ENCODE measurements at regions not wholly inside any gene's neighbourhood (a gene's known extent, or its start where the extent isn't known, plus 50 kb on each side); places are given as distances from the start of the nearest gene placed in this dataset.
"Not testable (repeated sequence)": the region's sequence is repeated elsewhere in the genome, so short reads cannot be mapped to it uniquely, and the experiment has no call there.

DNA sequence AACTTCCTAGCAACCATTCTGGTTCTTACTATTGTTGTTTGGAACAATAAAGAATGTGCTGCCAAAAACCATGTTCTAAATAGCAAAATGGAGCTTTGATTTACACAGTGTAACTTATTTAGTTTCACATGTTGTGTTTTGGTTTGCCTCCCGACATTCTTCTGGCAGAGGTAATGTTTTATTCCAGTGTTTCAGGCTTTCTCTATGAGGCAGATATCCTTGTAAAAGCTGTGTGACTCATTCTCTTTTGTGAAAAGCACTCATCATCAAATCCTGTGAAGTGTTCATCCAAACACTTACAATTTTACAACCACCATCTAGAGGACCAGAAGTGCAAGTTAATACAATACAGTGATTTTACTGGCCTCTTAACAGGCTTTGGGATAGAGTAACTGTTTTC, 219.0 kb upstream of the GIMD1 start:
- DNase-seq, result no peak

DNA sequence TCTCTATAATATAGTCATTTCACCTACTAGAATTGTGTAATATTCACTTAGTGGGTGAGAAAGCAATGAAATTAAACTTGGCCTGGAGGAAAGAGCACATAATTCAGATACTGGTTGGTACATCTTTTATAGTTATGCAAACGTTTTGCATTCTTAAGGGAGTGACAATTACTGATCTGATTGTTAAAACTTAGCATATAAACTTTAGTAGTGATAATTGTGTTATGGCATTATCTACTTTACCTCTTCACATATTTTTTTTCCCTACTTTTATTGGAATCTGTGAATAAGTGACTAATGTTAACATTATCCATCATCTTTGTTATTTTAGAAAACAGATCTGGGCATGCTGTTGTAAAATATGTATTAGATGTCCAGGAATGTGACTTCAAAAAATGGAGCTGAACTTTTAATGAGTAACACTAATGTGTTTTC, 217.4 kb upstream of the GIMD1 start:
- DNase-seq, result no peak

DNA sequence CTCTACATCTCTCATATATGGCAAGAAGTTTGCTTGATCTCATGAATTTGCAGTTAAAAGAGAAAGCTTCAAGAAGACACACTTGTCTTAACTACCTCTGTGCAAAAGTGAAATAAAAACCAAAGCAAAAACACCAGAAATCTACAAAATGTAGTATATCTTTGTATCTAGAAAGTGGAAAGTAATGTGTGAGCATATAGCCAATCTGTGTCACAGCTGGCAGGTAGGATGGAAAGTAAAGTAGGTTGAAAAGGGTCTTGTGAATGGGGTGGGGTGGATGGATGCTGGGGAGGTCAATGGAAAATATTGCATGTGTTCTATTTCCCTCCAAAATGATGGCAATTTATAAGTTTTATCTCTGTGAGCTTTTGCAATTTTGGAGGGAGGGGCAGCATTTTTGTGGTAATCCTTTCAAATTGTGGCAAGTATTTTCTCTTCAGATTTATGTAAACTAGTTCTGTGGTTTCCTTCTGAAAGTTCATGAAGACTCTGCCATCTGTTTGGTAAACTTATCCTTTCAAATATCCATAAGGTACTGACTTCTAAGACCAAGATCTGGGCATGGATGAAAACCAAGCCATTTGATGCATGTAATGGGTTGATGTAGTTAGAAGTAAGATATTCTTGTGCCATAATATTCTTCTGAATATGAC, 215.9 kb upstream of the GIMD1 start:
- no peak for DNase-seq

DNA sequence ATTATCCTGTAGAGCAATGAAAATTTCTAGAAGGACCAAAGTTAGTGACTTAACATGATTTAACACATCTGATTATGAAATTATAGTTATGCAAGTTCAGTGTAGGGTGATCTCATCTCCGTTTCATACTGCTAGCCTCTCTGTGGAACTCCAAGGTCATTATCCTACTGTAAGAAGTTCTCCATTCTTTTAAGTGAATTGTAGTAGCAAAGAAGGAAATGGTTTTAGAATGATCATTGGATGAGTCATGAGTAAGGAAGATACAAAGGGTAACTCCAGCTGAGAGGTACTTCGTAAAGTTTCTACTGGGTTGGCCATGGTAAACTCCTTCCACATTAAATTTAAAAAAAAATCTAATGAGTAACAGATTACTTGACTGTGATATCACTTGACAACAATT, 215.0 kb upstream of the GIMD1 start:
- DNase-seq, result no peak

DNA sequence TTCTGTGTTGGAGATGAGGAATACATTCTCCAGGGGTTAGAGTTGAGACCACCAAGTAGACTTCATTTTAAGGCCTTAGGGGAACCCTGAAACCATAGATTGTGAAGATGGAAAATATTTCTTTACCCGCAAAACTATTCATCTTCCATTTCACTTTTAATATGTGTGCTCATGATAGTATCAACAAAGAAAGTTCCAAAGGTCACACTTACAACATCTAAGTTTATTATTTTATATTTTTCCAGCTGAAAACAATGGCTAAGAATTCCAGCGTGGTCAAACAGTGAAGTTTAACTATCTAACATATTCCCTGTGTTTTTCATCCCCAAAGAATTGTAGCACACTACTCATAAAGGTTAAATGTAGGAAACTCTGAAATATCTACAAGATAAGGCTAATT, 214.5 kb upstream of the GIMD1 start:
- DNase-seq, result no peak

DNA sequence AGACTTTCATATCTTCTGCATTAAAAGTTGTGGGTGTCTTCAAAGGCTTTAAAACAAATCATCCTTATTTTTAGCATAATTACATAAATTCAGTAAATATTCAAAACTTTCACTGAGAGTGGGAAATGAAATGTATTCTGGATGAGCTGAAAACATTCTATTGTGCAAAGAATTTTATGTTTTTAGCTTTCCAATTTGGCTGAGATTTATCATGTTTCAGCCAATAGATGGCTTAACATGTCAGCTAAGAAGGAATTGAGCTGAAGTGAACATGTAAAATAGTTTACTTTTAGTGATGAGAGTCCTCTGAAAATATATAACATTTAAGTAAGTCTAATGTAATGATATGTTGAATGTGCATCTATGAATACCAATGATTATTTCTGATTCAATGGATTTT, 213.5 kb upstream of the GIMD1 start:
- no peak for DNase-seq

DNA sequence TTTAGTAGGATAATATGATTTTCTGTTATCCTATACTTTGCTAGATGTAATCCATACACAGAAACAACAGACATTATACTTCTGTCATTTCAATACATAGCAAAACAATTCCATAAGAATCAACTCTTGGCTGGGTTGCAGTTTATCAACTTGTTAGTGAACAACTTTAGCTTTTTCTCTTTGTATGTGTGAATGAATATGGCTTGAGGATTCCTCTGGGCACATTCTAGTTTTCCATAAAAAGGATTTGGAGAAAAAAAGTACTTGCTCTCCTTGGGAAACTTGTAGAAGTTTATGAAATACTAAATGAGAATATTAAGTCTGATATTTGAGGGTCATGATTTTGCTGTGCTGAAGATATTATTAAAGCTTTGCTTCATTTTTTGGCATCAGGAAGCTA, 210.7 kb upstream of the GIMD1 start:
- DNase-seq, result no peak

DNA sequence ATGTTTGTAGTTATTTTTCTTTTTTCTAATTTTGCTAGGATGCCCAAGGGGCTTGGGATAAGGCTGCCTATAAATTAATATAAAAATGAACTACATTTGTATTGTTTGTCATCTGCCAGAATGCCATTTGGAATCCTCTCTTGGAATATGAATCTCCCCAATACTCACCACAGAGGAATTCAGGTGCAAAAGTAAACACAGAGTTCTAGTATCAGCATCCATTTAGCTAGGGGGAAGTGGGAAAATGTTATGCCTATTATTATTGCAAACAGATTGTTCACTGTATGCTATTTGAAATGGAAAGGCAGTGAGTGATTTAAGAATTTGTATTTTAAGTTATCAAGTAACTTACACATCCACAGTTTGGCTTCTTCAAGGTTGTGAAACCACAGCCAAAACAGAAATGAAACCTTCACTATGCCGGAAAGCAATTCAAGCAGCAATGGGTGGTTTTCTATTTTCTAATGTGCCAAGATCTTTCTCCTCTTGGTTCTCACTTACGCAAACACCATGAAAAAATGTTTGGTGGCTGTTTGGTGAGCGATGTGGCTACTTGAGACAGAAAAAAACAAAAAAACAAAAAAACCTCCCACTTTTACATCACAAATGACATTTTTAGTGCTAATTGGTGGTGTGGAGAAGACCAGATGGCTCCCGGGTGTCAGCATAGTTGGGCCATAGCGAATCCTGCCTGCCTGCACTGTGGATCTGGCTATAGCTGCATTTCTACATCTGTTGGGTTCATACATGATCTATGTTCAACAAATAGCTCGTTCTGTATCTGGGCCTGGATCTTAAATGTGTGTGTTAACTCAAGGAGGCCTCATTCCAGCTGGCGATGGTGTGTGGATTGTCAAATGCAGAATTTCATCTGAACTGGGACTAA, 200.8 kb upstream of the GIMD1 start:
- no peak for DNase-seq

DNA sequence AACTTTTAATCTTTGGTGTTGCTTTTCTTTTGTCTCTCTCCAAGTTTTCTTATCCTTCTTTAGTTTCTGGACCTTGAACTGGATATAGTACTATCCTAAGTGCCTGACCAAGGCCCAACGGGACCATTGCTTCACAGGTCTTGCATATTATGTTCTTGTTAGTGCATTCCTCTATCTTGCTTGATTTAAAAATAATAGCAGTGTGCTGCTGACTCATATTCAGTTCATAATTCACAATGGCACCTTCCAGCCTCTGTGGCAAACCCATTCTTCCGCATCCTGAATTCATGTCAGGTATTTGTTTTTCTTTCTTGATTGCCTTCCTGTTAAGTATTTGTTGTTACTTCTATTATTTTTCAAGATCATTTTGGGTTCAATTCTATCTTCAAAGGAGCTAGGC, 197.1 kb upstream of the GIMD1 start:
- no peak for DNase-seq

DNA sequence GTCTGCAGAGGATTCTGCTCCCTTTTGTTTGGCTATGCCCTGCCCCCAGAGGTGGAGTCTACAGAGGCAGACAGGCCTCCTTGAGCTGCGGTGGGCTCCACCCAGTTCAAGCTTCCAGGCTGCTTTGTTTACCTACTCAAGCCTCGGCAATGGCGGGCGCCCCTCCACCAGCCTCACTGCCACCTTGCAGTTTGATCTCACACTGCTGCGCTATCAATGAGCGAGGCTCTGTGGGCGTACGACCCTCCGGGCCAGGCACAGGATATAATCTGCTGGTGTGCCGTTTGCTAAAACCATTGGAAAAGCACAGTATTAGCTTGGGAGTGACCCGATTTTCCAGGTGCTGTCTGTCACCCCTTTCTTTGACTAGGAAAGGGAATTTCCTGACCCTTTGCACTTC, 195.1 kb upstream of the GIMD1 start:
- not testable (repeated sequence) for DNase-seq

DNA sequence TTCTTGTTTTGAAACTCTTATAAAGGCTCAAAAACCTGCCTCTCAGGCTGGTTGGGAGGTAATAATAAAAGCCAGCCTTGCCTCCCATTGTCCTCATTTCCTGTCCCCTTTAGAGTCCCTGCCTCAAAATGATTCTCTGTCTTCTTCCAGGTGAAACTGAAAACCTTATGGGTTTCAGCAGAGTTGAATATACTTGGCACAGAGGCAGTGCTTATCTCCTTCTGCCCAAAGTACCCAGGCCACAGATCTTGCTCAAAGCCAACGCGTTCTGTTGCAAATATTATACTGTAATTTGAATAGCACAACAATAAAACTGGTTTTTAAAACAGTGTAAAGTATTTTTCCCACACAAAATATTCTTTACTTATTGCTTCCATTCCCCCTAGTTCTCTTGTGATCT, 183.1 kb upstream of the GIMD1 start:
- no peak for DNase-seq

DNA sequence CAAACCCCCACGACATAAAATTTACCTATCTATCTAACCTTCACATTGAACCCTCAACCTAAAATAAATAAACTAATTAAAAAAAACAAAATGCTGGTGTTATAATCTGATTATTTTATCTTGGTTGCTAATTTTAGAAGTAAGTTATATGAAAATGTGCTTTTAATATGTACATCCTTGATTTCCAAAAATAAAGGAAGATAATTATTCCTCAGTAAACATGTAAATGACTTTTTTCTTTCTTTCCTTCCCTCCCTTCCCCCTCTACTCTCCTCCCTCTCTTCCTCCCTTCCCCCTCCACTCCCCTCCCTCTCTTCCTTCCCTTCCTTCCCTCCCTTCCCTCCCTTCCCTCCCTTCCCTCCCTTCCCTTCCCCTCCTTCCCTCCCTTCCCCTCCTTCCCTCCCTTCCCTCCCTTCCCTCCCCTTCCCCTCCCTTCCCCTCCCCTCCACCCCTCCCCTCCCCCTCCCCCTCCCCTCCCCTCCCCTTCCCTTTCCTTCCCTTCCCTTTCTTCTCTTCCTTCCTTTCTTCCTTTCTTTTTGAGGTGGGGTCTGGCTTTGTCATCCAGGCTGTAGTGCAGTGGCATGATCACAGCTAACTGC, 180.0 kb upstream of the GIMD1 start:
- no peak for DNase-seq

DNA sequence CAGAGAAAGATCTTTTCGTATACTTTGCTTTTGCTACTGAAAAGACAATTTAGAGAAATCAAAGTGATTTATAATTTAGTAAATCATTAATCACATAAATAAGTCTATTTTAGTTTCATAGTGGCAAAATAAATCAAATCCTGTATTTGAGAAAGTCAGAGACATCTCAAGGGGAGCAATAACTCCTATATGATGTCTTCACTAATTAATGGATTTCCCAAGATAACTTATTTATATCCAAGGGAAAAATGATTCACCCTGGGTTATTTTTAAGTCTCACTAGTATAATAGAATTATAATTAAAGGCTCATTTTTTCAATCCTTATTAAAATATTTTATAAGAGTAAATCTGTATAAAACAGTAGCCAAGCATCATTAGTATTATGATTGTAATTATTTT, 177.8 kb upstream of the GIMD1 start:
- DNase-seq, result no peak

DNA sequence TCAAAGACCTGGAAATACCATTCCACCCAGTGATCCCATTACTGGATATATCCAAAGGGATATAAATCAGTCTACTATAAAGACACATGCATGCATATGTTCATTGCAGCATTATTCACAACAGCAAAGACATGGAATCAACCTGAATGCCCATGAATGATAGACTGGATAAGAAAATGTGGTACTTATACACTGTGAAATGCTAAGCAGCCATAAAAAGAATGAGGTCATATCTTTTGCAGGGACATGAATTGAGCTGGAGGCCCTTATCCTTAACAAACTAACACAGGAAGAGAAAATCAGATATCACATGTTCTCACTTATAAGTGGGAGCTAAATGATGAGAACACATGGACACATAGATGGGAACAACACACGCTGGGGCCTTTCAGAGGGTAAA, 174.0 kb upstream of the GIMD1 start:
- DNase-seq, result not testable (repeated sequence)

DNA sequence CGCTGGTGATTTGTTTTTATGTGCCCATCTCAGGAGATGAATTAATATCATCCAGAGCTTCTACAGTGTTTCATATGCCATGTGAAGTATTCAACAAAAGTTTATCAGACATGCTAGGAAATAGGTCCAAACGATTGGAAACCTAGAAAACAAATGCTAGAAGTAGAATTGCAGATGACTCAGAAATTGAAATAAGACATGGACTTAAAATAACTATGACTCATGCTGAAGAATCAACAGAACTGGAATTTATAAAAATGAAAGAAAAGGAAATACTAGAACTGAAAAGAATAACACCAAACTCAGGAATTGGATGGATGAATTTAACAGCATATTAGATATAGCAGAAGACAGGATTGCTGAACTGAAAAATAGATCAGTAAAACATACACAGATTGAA, 172.7 kb upstream of the GIMD1 start:
- no peak for DNase-seq

DNA sequence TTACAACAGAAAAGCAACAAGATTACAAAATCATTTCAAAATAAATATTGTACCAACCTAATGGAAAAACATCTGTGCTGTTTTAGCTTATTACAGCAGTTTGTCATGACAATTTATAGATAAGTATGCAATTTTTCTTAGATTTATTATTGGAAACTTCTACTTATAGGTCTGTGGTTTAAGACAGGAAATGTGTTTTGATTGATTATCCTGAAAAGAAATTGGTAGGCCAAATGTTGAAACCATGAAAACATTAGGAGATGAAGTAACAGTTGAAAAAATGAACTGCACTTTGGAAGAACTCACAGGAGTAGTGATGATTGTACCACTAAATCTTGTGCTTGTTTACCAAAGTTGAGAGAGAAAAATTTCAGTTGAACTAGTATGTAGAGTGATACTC, 162.2 kb upstream of the GIMD1 start:
- DNase-seq, result no peak

DNA sequence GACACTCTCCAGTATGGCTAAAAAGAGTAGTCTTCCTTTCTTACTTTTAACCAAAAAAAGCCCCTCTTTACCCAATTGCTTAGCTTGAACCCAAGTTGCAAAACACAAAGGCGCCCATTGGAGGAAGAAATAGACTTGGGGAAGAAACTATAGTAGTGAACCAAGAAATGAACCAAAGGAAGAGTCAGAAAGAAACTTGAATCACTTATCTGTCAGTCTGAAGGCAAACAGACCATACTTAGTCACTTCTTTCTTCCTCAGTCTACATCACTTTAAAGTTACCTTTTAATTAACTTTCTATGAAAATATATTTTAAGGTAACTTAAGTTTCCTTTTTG, 161.4 kb upstream of the GIMD1 start:
- DNase-seq, result no peak

DNA sequence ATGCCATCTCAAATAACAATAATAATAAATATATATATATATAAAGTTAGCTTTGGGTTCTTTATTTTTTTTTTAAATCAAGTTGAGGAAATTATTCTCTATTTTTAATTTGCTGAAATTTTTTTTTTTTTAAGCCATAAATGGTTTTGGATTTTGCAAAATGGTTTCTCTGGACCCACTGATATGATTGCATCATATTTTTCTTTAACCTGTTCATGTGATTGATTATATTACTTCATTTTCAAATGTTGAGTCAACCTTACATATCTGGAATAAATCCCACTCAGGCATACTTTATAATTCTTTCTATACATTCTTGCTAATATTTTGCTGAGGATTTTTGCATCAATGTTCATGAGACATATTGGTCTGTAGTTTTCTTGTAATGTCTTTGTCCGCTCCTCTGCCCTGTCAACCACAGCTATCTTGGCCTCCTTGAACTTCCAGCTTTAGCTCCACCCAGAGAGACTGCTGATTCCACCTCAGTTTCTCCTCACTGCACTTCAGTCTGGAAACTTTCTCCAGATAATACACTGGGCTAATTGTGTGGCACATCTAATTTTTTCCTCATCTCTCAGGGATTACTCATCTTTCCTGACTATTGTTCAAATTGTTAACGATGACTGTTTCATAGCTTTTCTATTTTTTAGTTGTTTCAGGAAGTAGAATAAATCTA, 160.9 kb upstream of the GIMD1 start:
- DNase-seq, result no peak

DNA sequence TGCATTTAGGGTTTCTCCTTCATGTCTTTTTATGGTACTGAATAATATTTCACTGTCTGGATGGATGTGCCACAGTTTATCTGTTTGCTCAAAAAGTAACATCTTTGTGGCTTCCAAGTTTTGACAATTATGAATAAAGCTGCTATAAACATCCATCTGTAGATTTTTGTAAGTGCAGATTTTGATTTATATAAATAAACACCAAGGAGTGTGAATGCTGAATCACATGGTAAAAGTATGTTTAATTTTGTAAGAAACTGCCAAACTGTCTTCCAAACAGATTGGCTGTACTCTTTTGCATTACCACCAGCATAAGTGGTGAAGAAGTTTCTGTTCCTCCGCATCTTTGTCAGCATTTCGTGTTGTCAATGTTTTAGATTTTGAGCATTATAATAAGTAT, 158.7 kb upstream of the GIMD1 start:
- no peak for DNase-seq

DNA sequence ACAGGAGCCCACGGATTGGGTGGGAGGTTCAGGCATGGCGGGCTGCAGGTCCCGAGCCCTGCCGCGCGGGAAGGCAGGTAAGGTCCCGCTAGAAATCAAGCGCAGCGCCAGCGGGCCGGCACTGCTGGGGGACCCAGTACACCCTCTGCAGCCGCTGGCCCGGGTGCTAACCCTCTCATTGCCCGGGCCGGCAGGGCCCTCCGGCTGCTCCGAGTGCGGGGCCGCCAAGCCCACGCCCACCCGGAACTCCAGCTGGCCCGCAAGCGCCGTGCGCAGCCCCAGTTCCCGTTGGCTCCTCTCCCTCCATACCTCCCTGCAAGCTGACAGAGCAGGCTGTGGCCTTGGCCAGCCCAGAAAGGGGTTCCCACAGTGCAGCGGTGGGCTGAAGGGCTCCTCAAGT, 156.8 kb upstream of the GIMD1 start:
- not testable (repeated sequence) for DNase-seq

DNA sequence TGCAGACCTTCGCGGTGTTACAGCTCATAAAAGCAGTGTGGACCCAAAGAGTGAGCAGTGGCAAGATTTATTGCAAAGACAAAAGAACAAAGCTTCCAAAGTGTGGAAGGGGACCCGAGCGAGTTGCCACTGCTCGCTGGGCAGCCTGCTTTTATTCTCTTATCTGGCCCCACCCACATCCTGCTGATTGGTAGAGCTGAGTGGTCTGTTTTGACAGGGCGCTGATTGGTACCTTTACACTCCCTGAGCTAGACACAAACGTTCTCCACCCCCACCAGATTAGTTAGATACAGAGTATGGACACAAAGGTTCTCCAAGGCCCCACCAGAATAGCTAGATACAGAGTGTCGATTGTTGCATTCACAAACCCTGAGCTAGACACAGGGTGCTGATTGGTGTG, 156.2 kb upstream of the GIMD1 start:
- DNase-seq, result not testable (repeated sequence)

DNA sequence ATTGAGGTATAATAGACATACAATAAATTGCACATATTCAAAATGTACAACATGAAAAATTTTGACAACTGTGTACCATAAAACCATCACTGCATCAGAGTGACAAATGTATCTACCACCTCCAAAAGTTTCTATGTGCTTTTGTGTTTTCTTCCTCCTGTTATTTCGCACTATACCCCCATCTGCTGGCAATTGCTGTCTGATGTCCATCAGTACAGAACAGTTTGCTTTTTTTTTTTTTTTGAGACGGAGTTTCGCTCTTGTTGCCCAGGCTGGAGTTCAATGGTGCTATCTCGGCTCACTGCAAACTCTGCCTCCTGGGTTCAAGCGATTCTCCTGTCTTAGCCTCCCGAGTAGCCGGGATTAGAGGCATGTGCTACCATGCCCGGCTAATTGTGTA, 154.3 kb upstream of the GIMD1 start:
- no peak for DNase-seq

DNA sequence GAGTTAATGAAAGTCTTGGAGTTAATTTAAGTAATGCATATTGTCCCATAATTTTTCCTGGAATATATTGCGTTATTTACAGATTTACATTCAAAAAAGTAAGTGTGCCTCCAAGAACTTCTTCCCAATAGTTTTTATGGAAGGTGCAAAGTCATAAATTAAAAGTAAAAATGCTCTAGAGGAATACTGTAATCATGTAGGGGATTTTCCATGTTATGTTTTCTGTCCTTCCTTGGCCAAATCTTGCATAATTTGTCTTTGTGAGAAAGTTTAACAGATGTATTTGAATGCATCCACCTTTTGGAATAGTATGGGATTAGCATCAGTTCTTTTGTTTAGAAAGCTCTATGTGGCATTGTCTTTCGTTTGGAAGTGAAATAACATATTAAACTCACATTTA, 144.1 kb upstream of the GIMD1 start:
- no peak for DNase-seq

DNA sequence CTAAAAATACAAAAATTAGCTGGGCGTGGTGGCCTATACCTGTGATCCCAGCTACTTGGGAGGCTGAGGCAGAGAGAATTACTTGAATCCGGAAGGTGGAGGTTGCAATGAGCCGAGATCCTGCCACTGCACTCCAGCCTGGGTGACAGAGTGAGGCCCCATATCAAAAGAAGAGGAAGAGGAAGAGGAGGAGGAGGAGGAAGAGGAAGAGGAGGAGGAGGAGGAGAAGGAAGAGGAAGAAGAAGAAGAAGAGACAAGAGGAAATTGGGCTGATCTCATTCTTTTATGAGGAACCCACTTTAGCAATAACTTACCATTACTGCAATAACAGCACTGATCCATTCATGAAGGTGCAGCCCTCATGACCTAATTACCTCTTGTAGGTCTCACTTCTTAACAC, 138.9 kb upstream of the GIMD1 start:
- no peak for DNase-seq
